Gastroesophageal sphincter (tissue), 4 donors: ENCODE measurements at regions not wholly inside any gene's neighbourhood (a gene's known extent, or its start where the extent isn't known, plus 50 kb on each side); places are given as distances from the start of the nearest gene placed in this dataset.

Experiments used
- ATAC-seq: fragments of 150-250 bp; one replicate; pipeline ENCODE4 v1.9.1; 2016; ENCODE audit warnings: mild to moderate bottlenecking, moderate library complexity
- H3K27ac ChIP-seq, 4 donors: fragments of 200-600 bp; sonication (generic) in 3 of 4; 1 replicate in 3 of 4; 2 replicates in 1 of 4; pipeline ENCODE4 v1.5.1; 2016 to 2019
- H3K27me3 ChIP-seq: fragments of 200-600 bp; sonication (generic); one replicate; pipeline ENCODE4 v1.5.1; 2019
- H3K36me3 ChIP-seq, 2 donors: fragments of 200-600 bp; sonication (generic); one replicate each; pipeline ENCODE4 v1.5.1; 2019; ENCODE audit warnings: control low read depth in 1 of 2
- H3K4me1 ChIP-seq, 3 donors: fragments of 200-600 bp; sonication (generic); 1 replicate in 2 of 3; 2 replicates in 1 of 3; pipeline ENCODE4 v1.5.1; 2016 to 2019; ENCODE audit warnings: control low read depth in 2 of 3
- H3K4me3 ChIP-seq, 2 donors: fragments of 200-600 bp; sonication (generic); one replicate each; pipeline ENCODE4 v1.5.1; 2019; ENCODE audit warnings: mild to moderate bottlenecking in 1 of 2, moderate library complexity in 1 of 2
- H3K9me3 ChIP-seq, 3 donors: fragments of 200-600 bp; sonication (generic); one replicate each; pipeline ENCODE4 v1.5.1; 2017 to 2019; ENCODE audit warnings: control low read depth in 2 of 3
- CTCF ChIP-seq, 4 experiments: fragments of 200-600 bp in 2 of 4; fragments of 450-650 bp in 2 of 4; sonication (generic) in 1 of 4; IDR thresholded peaks; one replicate each; pipeline ENCODE4 v1.5.1; 2017 to 2019; ENCODE audit warnings: antibody characterized with exemption in 4 of 4, mild to moderate bottlenecking in 2 of 4, moderate library complexity in 2 of 4
- EP300 ChIP-seq: sonication (generic); formaldehyde crosslinking; IDR thresholded peaks from one replicate; pipeline ENCODE4 v1.6.1; 2017; ENCODE audit warnings: antibody characterized with exemption, mild to moderate bottlenecking
- POLR2A ChIP-seq, 2 donors: fragments of 450-650 bp; IDR thresholded peaks; one replicate each; pipeline ENCODE4 v1.6.1; 2017; ENCODE audit warnings: antibody characterized with exemption in 2 of 2, mild to moderate bottlenecking in 2 of 2, moderate library complexity in 1 of 2
- POLR2AphosphoS5 ChIP-seq: sonication (generic); formaldehyde crosslinking; IDR thresholded peaks from one replicate; pipeline ENCODE4 v1.6.1; 2017; ENCODE audit warnings: antibody characterized with exemption
- WGBS, 2 donors: methylation state at CpG; one replicate each; pipeline ENCODE4 v1.1.5; 2018; ENCODE audit warnings: low coverage in 1 of 2; 5-methylcytosine and 5-hydroxymethylcytosine counted together

GRCh38 chr2:199590321-199591203 lies 132.8 kb upstream of the SATB2 start:
- H3K9me3 ChIP-seq, result no peaks in the 10 kb centered on the region
- H3K4me1 ChIP-seq, result no peaks in the 10 kb centered on the region
- H3K4me3 ChIP-seq, result no peak overlapping the region
- no peak for TF ChIP-seq POLR2A (IDR thresholded peaks at IDR 0.05)
- no peak for TF ChIP-seq EP300
- no peak for TF ChIP-seq CTCF (IDR thresholded peaks at IDR 0.05)
- TF ChIP-seq POLR2AphosphoS5, result no peak
- no peak overlapping the region for H3K27ac ChIP-seq
- ATAC-seq, result no peak
- no peaks in the 10 kb centered on the region for H3K27me3 ChIP-seq
- H3K36me3 ChIP-seq, result no peaks in the 10 kb centered on the region
- WGBS, 2 donors, result 42 to 62% methylated on average over 5 of the region's 5 CpGs

- H3K27ac ChIP-seq, result no peak overlapping the region
- TF ChIP-seq POLR2A (IDR thresholded peaks at IDR 0.05) (no peak), EP300 (no peak)
- H3K9me3 ChIP-seq, result no peaks in the 10 kb centered on the region
- H3K36me3 ChIP-seq, result no peaks in the 10 kb centered on the region
- ATAC-seq, result no peak
- 43 to 66% methylated on average over 8 to 11 of the region's 11 CpGs for WGBS, 2 donors
- no peaks in the 10 kb centered on the region for H3K4me1 ChIP-seq
- no peaks in the 10 kb centered on the region for H3K27me3 ChIP-seq
- no peak overlapping the region for H3K4me3 ChIP-seq
These were observed 131.6 kb upstream of the SATB2 start for GRCh38 chr2:199589306-199589705.

- Histone ChIP-seq H3K9me3 (no peaks in the 10 kb centered on the region), H3K4me3 (no peak overlapping the region), H3K4me1 (no peaks in the 10 kb centered on the region), H3K36me3 (no peaks in the 10 kb centered on the region), H3K27me3 (no peaks in the 10 kb centered on the region), H3K27ac (no peak overlapping the region)
- ATAC-seq, result no peak
- no peak for TF ChIP-seq POLR2AphosphoS5
- TF ChIP-seq CTCF (IDR thresholded peaks at IDR 0.05), result no peak
- TF ChIP-seq POLR2A (IDR thresholded peaks at IDR 0.05), result no peak
- no peak for TF ChIP-seq EP300
- 94 to 95% methylated on average over 2 to 3 of the region's 3 CpGs for whole genome bisulfite sequencing, 2 donors
These were observed 130.3 kb upstream of the SATB2 start for GRCh38 chr2:199588054-199588453.

- Histone ChIP-seq H3K27me3 (no peaks in the 10 kb centered on the region), H3K36me3 (no peaks in the 10 kb centered on the region), H3K27ac (no peak overlapping the region), H3K9me3 (no peaks in the 10 kb centered on the region), H3K4me3 (no peak overlapping the region), H3K4me1 (no peaks in the 10 kb centered on the region)
- no peak for ATAC-seq
- 74 to 90% methylated on average over 2 of the region's 2 CpGs for WGBS, 2 donors
- TF ChIP-seq CTCF (IDR thresholded peaks at IDR 0.05) (no peak), POLR2A (IDR thresholded peaks at IDR 0.05) (no peak), EP300 (no peak), POLR2AphosphoS5 (no peak)
These were observed 128.9 kb upstream of the SATB2 start for GRCh38 chr2:199586646-199587045.

GRCh38 chr2:199583676-199584075 lies 125.9 kb upstream of the SATB2 start:
- WGBS, 2 donors, result 59 to 61% methylated on average over 3 of the region's 3 CpGs
- no peak for ATAC-seq
- H3K27ac ChIP-seq, result no peak overlapping the region
- no peaks in the 10 kb centered on the region for H3K9me3 ChIP-seq
- no peaks in the 10 kb centered on the region for H3K4me1 ChIP-seq
- no peak for TF ChIP-seq POLR2A (IDR thresholded peaks at IDR 0.05)
- TF ChIP-seq POLR2AphosphoS5, result no peak
- TF ChIP-seq EP300, result no peak
- TF ChIP-seq CTCF (IDR thresholded peaks at IDR 0.05), result no peak
- no peaks in the 10 kb centered on the region for H3K27me3 ChIP-seq
- H3K4me3 ChIP-seq, result no peak overlapping the region
- H3K36me3 ChIP-seq, result no peaks in the 10 kb centered on the region
